Suprapubic skin (tissue), 4 donors: ENCODE measurements at regions not wholly inside any gene's neighbourhood (a gene's known extent, or its start where the extent isn't known, plus 50 kb on each side); places are given as distances from the start of the nearest gene placed in this dataset.

ENCODE experiments used
- DNase-seq, 2 donors: peaks; one replicate each; pipeline ENCODE4 v3.0.0-alpha.2; 2019; ENCODE audit warnings: low spot score in 2 of 2
- H3K27ac ChIP-seq: fragments of 200-600 bp; sonication (generic); one replicate; pipeline ENCODE4 v1.5.1; 2019
- H3K27me3 ChIP-seq: fragments of 200-600 bp; sonication (generic); one replicate; pipeline ENCODE4 v1.5.1; 2019
- H3K36me3 ChIP-seq: fragments of 200-600 bp; sonication (generic); one replicate; pipeline ENCODE4 v1.5.1; 2019
- H3K4me1 ChIP-seq: fragments of 200-600 bp; sonication (generic); one replicate; pipeline ENCODE4 v1.5.1; 2019
- H3K4me3 ChIP-seq: fragments of 200-600 bp; sonication (generic); one replicate; pipeline ENCODE4 v1.5.1; 2019; ENCODE audit warnings: mild to moderate bottlenecking
- H3K9me3 ChIP-seq: fragments of 200-600 bp; sonication (generic); one replicate; pipeline ENCODE4 v1.5.1; 2019
- CTCF ChIP-seq, 2 donors: fragments of 200-600 bp in 1 of 2; fragments of 450-650 bp in 1 of 2; sonication (generic) in 1 of 2; IDR thresholded peaks; one replicate each; pipeline ENCODE4 v1.5.1; 2016 to 2019; ENCODE audit warnings: antibody characterized with exemption in 2 of 2, mild to moderate bottlenecking in 1 of 2, moderate library complexity in 1 of 2
- EP300 ChIP-seq: sonication (generic); formaldehyde crosslinking; IDR thresholded peaks from one replicate; pipeline ENCODE4 v1.6.1; 2017; ENCODE audit warnings: antibody characterized with exemption
- POLR2A ChIP-seq, 2 donors: fragments of 450-650 bp; IDR thresholded peaks; one replicate each; pipeline ENCODE4 v1.6.1; 2017; ENCODE audit warnings: antibody characterized with exemption in 2 of 2, mild to moderate bottlenecking in 2 of 2, moderate library complexity in 2 of 2
- POLR2AphosphoS5 ChIP-seq, 3 donors: sonication (generic); formaldehyde crosslinking; IDR thresholded peaks; one replicate each; pipeline ENCODE4 v1.6.1; 2017; ENCODE audit warnings: antibody characterized with exemption in 3 of 3
- WGBS: methylation state at CpG from one replicate; pipeline ENCODE4 v1.1.5; 2018; 5-methylcytosine and 5-hydroxymethylcytosine counted together

DNA sequence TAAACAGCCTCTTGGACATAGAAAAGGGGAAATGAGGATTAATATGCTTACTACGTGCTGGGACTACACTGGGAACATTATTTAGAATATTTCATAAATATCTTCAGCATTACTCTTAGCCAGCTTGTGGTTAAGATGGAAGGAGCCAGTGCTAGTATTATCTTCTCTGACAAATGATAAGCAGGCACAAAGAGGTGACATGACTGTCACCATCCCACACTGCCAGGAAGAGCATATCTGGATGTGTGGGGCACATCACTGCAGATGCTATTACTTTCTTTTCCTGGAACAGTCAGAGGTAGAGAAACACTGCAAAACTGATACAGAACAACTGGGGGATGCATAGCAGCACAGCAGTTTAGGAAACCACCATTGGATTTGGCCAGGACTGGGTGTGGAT is 281.0 kb upstream of the TNC start:
- 80% methylated on average over 1 of the region's 1 CpG for WGBS
- Histone ChIP-seq H3K27ac (no peak overlapping the region), H3K4me1 (no peaks in the 10 kb centered on the region), H3K27me3 (no peaks in the 10 kb centered on the region), H3K36me3 (no peaks in the 10 kb centered on the region), H3K9me3 (no peaks in the 10 kb centered on the region), H3K4me3 (no peak overlapping the region)
- TF ChIP-seq CTCF (IDR thresholded peaks at IDR 0.05) (no peak), EP300 (no peak), POLR2A (IDR thresholded peaks at IDR 0.05) (no peak), POLR2AphosphoS5 (IDR thresholded peaks at IDR 0.05) (no peak)
- DNase-seq, result no peak

DNA sequence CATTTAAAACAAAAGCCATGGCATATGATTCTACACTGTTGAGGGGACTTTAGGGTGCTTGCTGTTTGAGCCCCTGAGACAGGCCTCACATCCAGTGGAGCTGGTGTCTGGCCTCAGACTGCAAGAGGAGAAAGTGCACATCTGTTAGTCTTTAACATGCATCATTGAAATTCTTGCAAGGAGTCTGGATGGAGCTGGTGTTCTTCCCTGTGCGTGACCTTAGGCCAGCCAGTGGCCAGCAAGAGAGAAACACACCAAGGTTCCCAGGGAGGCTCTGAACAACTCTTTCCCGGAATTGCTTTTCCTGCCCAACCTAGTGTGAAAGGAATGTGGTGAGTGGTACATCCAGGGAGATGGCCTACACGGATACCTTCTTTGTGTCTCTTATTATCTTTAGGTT is 282.8 kb upstream of the TNC start:
- TF ChIP-seq CTCF (IDR thresholded peaks at IDR 0.05), result no peak
- no peak for TF ChIP-seq POLR2AphosphoS5 (IDR thresholded peaks at IDR 0.05)
- no peak for TF ChIP-seq EP300
- no peak for TF ChIP-seq POLR2A (IDR thresholded peaks at IDR 0.05)
- 73% methylated on average over 3 of the region's 3 CpGs for WGBS
- DNase-seq, result no peak
- Histone ChIP-seq H3K9me3 (no peaks in the 10 kb centered on the region), H3K36me3 (no peaks in the 10 kb centered on the region), H3K4me1 (no peaks in the 10 kb centered on the region), H3K27ac (no peak overlapping the region), H3K27me3 (no peaks in the 10 kb centered on the region), H3K4me3 (no peak overlapping the region)

- Histone ChIP-seq H3K9me3 (no peaks in the 10 kb centered on the region), H3K4me3 (no peak overlapping the region), H3K4me1 (no peaks in the 10 kb centered on the region), H3K36me3 (no peaks in the 10 kb centered on the region), H3K27me3 (no peaks in the 10 kb centered on the region), H3K27ac (no peak overlapping the region)
- DNase-seq, result no peak
- 70% methylated on average over 3 of the region's 3 CpGs for WGBS
- no peak for TF ChIP-seq EP300
- TF ChIP-seq POLR2A (IDR thresholded peaks at IDR 0.05), result no peak
- TF ChIP-seq POLR2AphosphoS5 (IDR thresholded peaks at IDR 0.05), result no peak
- no peak for TF ChIP-seq CTCF (IDR thresholded peaks at IDR 0.05)
These were observed 283.9 kb upstream of the TNC start for GRCh38 chr9:115401756-115402327.

DNA sequence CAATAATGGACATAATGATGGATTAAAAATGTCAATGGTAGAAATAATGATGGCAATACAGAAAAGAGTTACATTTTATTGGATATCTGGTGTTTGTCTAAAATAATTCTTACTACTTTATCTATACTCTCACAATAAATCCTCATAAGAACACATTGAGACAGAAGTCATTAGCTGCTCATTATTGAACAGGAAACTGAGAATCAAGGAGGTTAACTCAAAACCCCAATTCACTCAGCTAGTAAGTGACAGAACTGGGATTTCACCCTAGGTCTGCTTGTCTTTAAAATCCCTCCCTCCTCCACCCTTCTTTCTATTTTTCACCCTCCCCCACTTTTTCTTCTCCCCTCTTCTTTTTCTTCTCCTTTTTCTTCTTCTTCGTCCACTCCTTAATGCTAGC is 285.8 kb upstream of the TNC start:
- 97% methylated on average over 1 of the region's 1 CpG for WGBS
- H3K4me1 ChIP-seq, result no peaks in the 10 kb centered on the region

DNA sequence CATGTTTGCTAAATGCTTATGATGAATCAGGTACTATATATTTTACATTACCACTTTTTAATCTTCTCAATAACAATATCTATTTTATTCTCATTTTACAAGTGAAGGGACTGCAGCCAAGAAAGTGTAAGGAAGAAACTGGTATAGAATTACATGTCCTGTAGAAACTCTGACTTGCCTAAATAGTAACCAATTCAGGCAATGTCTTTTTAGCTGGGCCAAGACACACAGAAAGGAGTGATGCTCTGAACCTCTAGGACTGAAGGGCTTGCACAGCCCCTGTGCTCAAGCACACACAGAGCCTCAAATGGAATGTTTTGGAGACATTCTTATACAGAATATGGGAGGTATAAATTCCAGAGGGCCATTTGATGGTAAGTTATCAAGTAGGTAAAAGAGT is 286.4 kb upstream of the TNC start:
- H3K27ac ChIP-seq, result no peak overlapping the region
- no peak overlapping the region for H3K4me3 ChIP-seq
- DNase-seq, result no peak
- H3K36me3 ChIP-seq, result no peaks in the 10 kb centered on the region
- no peaks in the 10 kb centered on the region for H3K27me3 ChIP-seq
- no peaks in the 10 kb centered on the region for H3K4me1 ChIP-seq
- TF ChIP-seq POLR2AphosphoS5 (IDR thresholded peaks at IDR 0.05) (no peak), POLR2A (IDR thresholded peaks at IDR 0.05) (no peak), EP300 (no peak), CTCF (IDR thresholded peaks at IDR 0.05) (no peak)
- no peaks in the 10 kb centered on the region for H3K9me3 ChIP-seq

More for the DNA sequence above, 285.8 kb upstream of the TNC start:
- TF ChIP-seq POLR2A (IDR thresholded peaks at IDR 0.05) (no peak), CTCF (IDR thresholded peaks at IDR 0.05) (no peak), EP300 (no peak), POLR2AphosphoS5 (IDR thresholded peaks at IDR 0.05) (no peak)
- Histone ChIP-seq H3K27ac (no peak overlapping the region), H3K4me3 (no peak overlapping the region), H3K36me3 (no peaks in the 10 kb centered on the region), H3K27me3 (no peaks in the 10 kb centered on the region), H3K9me3 (no peaks in the 10 kb centered on the region)
- DNase-seq, result no peak
